GM19351 (cell line): ENCODE measurements at regions not wholly inside any gene's neighbourhood (a gene's known extent, or its start where the extent isn't known, plus 50 kb on each side); places are given as distances from the start of the nearest gene placed in this dataset.
"Not testable (repeated sequence)": the region's sequence is repeated elsewhere in the genome, so short reads cannot be mapped to it uniquely, and the experiment has no call there.

ENCODE experiments used
- ATAC-seq: cut with Tn5 transposase; IDR thresholded peaks from one replicate; pipeline ENCODE4 v1.9.1; 2021; ENCODE audit warnings: mild to moderate bottlenecking, moderate library complexity; ENCODE audit not compliant: unreplicated experiment

GRCh38 chr4:108416831-108417230 lies 203.5 kb upstream of the RPL34 start:
- no peak for ATAC-seq

DNA sequence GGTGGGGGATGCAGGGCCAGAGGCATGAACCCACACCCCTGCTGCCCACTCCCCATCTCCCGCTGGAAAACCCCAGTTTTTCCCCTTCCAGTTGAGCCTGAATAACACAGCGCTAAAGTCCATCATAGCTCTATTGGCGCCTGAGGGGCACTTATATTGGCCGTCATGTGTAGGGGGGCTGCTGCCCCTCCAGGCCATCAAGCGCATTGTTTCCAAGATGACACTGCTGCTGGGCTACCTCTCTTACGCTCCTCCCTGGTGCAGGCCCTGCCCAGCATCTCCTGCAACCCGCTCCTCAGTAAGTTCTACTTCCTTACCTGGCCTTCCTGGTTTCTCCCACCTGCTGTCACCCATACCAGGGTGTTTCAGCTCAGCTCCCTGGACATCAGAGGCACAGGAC lies 205.0 kb upstream of the RPL34 start:
- no peak for ATAC-seq

DNA sequence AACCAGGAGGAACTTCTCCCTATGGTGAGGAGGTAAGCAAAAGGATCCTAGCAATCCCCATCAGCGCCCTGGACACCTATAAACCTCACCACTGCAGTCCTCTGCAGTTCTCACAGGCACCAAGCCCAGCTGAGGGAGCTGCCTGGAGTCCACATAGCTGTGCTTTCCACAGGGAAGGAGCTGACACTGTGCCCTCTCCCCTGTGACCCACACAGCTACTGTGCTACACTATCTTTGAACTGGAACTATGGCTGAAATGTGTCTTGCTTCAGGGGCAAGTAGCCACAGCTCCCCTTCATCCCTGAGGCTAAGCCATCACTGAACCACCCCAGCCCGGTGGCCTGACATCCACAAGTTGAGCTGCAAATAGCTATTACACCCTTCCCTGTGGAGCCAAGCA lies 208.5 kb upstream of the RPL34 start:
- no peak for ATAC-seq

- ATAC-seq, result not testable (repeated sequence)
These were observed 210.7 kb upstream of the RPL34 start for GRCh38 chr4:108409691-108410090.

- ATAC-seq, result no peak
These were observed 214.8 kb upstream of the RPL34 start for GRCh38 chr4:108405586-108405985.

DNA sequence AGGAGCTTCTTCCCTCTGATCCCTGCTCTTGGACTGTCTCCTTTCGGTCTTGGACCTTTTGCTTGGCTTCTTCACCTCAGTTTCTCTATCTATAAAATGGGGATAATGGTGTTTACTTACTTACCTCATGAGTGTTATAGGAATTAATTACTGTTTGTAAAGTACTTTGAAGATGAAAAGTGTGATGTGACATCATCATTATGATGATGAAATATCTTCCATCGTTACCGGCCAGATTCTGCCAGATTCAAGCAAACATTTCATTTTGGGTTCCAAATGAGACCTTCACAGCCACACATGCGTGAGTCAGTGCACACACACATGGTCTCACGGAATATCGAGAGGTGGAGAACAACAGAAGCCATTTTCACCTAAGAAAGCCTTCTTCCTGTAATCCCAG lies 220.1 kb upstream of the RPL34 start:
- no peak for ATAC-seq

GRCh38 chr4:108399610-108400265 lies 220.6 kb upstream of the RPL34 start:
- ATAC-seq, result no peak

- no peak for ATAC-seq
These were observed 221.5 kb upstream of the RPL34 start for GRCh38 chr4:108398836-108399235.

DNA sequence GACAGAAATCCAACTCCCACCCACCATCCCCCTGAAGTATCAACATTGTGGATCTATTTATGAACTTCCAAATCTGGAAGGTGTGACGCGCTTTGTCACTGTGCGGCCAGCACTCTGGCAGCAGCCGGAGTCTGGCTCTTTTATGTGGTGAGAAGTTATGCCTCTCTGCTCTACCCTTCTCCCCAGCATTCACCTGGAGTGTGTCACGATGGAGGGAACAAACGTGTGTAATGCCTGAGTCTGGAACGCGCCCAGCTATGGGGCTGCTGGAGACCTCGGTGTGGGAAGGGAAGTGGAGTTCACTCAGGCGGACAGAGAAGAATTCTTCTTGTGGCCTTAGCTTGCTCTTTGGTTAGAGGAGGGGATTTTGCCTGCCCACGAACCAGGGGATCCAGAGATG lies 222.1 kb upstream of the RPL34 start:
- no peak for ATAC-seq

DNA sequence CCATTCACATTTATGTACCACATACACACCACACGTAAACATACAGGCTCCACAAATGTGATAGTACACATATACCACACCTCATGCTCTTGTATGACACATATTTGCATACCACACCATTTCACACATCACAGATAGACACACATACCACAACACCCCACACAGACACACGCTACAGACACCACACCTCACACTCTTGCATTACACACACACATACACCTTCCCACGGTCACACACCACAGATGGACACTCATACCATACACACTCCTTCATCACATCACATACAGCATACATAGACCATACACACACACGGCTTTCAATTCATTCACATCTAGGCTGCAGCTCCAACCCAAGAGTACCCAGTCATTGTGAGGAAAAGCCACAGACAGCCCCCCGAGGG lies 222.5 kb upstream of the RPL34 start:
- no peak for ATAC-seq

DNA sequence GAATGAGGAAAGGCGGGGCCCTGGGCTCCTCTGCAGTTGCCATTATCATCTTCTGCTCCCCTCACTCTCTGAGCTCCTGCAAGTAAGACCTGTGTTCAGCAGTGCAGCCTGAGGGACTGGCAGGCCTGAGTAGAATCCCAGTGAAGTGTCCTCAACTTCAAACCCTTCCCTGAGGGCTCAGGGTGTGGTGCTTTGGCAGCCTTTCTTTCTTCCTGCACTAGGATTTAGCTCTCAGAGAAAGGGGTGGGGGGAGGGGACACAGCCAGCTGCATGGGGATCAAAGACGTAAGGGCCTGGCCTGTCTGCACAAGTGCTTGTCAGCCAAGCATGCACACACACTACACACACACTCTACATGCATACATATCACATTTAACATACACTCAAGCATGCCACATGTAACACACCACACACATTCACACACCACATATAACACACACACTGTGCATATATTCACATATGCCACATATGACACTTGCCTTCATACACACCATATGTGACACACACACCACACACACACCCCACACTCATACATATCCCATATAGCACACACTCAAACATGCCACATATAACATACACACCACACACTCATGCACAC lies 223.4 kb upstream of the RPL34 start:
- ATAC-seq, result no peak

GRCh38 chr4:108395786-108396185 lies 224.6 kb upstream of the RPL34 start:
- no peak for ATAC-seq

DNA sequence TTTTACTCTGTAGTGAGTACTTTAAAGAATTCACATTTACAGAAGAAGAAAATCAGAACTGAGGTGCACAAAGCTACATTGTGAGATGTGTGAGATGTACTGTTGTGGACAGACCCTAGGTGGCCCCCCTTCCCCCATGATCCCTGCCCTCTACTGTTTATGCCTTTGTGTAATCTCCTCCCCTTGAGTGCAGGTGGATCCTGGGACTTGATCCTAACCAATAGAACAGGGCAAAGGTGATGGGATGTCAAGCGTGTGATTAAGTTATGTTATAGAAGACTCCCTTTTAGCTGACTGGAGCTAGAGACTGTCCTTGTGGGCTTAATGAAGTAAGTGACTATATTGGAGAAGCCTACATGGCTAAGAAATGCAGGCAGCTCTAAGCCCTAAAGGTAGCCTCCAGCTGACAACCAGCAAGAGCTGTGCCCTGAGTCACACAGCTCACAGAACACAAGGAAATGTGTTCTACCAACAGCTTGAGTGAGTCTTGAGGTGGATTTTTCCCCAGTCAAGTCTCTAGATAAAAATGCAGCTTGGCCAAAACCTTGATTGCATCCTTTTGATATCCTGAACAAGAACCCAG lies 225.2 kb upstream of the LEF1 start:
- ATAC-seq, result no peak

GRCh38 chr4:108391701-108392455 lies 223.1 kb upstream of the LEF1 start:
- ATAC-seq, result no peak

DNA sequence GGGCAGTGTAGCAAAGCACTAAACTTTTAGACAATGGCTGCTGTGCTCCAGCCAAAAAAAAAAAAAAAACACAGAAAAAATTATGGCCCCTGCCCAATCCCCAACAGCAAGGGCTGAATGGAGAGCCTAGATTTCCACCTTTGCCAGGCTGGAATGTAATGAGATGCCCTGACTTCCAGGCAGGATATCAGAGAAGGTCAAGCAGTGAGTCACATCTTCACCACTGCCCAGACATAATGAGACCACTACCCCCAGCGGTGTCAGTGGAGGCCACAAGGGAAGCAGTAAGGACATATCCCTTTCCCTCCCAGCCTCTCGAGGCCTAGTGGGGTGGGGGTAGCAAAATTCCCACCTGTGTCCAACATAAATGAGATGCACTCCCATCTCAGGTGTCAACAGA lies 216.3 kb upstream of the LEF1 start:
- ATAC-seq, result no peak

DNA sequence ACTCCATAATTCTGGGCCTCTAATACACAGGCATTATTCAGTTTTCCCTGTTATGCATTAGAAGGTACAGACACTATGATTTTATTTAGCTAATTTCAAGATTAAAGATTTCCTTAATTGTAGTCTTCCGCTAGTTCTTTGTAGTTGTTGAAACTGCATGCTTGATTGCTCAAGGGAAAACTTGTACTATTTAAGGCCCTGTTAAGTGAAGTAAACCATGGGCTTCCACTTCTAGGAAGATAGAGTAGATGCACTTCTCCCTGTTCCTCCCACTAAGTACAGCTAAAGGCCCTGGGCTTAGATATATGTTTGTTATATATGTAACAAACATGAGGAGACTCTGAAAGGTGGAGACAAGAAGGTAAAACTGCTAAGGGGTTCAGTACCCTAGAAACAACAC lies 215.8 kb upstream of the LEF1 start:
- ATAC-seq, result no peak

GRCh38 chr4:108383157-108383556 lies 214.4 kb upstream of the LEF1 start:
- ATAC-seq, result no peak

DNA sequence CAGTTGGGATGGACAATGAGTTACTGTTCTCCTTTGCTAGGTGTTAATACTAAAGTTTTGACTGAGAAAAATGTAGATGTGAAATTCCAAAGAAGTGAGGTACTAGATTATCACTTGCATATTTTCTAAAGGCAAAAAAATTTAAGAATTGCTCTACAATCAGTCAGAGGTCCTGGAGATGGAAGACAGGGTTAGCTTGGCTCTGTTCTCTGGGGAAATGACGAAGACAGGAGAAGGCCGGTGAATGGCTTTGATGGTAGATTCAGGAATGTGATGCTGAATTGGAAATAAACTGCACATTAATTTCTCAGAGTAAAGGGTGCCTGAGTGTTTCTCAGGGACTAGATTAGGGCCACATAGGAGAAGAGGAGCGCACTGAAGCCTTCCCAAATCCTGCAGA lies 214.0 kb upstream of the LEF1 start:
- no peak for ATAC-seq

DNA sequence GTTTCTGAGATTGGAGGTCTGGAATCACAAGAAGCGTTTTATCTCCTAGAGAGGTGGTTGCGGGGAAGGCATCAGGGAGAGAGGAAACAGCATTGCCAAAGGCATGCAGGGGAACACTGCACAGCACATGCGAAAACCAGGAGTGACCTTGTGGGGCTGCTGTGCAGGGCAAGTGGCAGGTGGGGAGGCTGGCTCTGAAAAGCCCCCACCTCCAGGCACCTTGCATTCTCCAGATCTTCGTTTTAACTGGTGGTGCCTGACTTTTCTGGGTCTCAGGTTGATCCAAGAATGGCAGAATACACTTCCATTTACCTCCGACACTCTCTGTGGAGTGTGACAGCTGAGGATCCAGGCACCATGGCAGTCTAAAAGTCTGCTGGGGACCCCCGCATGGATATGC lies 209.4 kb upstream of the LEF1 start:
- no peak for ATAC-seq

DNA sequence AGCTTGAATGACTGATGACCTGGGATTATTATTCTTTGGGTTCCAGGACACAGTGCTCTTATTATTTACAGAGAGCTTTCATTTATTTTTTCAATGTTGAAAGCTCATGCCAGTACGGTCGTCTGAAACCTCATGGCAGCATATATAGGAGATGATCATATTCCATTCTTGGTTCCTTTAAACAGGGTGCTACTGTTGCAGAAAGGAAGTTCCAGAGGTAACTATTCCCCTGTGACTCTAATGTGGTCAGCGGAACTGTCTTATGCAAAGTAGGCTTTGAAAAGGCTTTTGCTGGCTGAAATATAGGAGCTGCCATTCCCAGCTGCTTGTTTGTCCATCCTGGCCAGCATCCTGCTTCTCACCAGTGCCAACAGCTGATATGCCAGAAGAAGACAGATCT lies 208.3 kb upstream of the LEF1 start:
- no peak for ATAC-seq

DNA sequence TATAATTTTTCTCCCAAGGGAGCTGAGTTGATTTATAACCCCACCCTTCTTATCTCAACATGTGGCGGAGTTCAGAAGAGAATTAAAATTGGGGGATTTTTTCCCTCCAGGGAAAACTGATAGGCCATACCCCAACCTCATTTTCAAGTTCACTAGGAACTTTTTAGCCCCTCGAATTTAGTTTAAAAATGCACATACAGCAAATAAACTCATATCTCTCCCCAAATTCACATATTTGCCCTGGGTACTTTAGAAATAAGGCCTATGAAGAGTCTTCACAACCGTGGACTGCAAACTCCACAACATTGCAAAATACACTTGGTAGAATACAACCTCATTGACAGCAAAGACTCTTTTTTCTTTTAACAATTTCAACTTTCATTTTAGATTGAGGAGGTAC lies 206.7 kb upstream of the LEF1 start:
- no peak for ATAC-seq

GRCh38 chr4:108372681-108373080 lies 203.9 kb upstream of the LEF1 start:
- ATAC-seq, result no peak
